ENCODE measurements at regions not wholly inside any gene's neighbourhood (a gene's known extent, or its start where the extent isn't known, plus 50 kb on each side); places are given as distances from the start of the nearest gene placed in this dataset.
"Not testable (repeated sequence)": the region's sequence is repeated elsewhere in the genome, so short reads cannot be mapped to it uniquely, and the experiment has no call there.

DNA sequence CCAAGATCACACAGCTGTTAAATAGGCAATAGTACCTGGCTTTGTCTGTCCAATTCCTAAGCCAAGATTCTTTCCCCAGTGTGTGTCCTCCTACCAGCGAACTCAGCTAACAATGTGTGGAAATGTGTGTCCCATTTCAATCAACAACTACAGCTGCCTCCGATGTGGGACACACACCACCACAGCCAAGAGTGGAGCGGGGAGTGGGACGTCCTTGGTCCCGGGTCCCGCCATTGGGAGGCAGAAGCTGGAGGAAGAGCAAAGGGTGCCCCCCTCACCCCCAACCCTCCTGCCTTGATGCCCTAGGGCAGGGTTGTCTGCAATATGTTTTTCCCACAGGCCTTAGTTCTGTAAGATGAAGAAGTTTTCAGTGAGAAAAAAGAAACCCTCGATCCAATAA, 265.4 kb upstream of the RAB4A start:
- TF ChIP-seq, protein P1, sequence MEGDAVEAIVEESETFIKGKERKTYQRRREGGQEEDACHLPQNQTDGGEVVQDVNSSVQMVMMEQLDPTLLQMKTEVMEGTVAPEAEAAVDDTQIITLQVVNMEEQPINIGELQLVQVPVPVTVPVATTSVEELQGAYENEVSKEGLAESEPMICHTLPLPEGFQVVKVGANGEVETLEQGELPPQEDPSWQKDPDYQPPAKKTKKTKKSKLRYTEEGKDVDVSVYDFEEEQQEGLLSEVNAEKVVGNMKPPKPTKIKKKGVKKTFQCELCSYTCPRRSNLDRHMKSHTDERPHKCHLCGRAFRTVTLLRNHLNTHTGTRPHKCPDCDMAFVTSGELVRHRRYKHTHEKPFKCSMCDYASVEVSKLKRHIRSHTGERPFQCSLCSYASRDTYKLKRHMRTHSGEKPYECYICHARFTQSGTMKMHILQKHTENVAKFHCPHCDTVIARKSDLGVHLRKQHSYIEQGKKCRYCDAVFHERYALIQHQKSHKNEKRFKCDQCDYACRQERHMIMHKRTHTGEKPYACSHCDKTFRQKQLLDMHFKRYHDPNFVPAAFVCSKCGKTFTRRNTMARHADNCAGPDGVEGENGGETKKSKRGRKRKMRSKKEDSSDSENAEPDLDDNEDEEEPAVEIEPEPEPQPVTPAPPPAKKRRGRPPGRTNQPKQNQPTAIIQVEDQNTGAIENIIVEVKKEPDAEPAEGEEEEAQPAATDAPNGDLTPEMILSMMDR (IDR thresholded peaks at IDR 0.05): no peak
- no peak for DNase-seq (ENCODE audit: extremely low spot score, unreplicated experiment)
- Mint-ChIP-seq H3K27ac (ENCODE audit: unreplicated experiment) (no peak overlapping the region), H3K36me3 (ENCODE audit: unreplicated experiment) (no peaks in the 10 kb centered on the region), H3K4me1 (ENCODE audit: unreplicated experiment) (no peaks in the 10 kb centered on the region), H3K9me3 (ENCODE audit: unreplicated experiment) (no peaks in the 10 kb centered on the region), H3K27me3 (ENCODE audit: unreplicated experiment) (peaks cover 3% of the 10 kb centered on the region), H3K4me3 (ENCODE audit: unreplicated experiment) (no peak overlapping the region)

DNA sequence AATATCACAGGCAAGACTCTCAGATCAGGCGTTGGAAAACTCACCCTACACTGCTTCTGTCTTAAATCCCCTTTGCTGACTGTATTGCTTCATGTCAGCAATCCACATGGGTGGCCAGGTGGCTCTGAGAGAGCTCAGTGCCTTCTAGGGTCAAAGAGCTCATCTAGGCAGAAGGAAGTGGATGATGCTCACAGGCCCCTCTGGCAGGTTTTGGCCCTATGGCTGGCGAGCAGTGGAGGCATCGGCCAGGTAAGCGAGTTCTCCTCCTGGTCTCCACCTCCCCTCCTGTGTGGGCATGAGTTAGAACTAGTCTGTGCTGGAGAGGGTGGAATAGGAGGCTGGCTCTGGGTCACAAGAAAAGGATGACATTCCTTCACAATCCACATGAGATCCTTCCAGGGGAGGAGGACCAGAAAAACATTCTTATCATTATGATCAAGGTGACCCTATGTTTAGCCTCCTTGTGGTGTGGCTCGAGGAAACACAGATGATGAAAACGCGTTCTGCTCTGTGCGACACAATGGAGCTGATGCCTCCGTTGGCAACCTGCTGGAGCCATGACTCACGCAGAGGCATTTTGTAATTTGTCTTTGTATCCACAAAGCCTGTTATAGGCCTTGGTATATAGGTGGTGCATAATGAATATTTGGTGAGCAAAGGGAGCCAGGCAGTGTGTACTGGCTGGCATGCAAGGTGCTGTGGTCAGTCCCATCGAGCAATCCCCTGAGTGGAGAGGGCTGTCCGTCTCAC, 264.6 kb upstream of the RAB4A start:
- Mint-ChIP-seq H3K9me3 (ENCODE audit: unreplicated experiment) (no peaks in the 10 kb centered on the region), H3K4me3 (ENCODE audit: unreplicated experiment) (no peak overlapping the region), H3K27me3 (ENCODE audit: unreplicated experiment) (peaks cover 7% of the 10 kb centered on the region), H3K4me1 (ENCODE audit: unreplicated experiment) (no peaks in the 10 kb centered on the region), H3K36me3 (ENCODE audit: unreplicated experiment) (no peaks in the 10 kb centered on the region), H3K27ac (ENCODE audit: unreplicated experiment) (no peak overlapping the region)
- TF ChIP-seq, protein P1 (IDR thresholded peaks at IDR 0.05): no peak
- no peak for DNase-seq (ENCODE audit: extremely low spot score, unreplicated experiment)

DNA sequence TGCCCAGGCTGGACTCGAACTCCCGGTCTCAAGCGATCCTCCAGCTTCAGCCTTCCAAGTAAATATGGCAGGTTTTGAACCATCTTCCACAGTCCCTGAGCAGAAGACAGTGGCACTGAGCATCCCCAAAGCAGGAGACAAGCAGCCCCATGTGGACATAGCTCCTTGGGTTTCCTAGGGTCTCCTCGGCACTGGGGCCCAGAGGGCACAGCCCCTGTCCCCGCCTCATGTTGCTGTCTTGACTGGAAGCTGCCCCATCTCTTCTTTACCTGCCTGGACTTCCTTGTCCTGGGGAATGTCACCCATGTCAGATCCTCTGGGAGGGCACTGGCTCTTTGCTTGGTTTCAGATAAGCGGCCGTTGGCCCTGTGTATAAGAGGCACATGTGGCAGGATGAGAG, 263.7 kb upstream of the RAB4A start:
- H3K27ac Mint-ChIP-seq (ENCODE audit: unreplicated experiment): no peak overlapping the region
- TF ChIP-seq, protein P1 (IDR thresholded peaks at IDR 0.05): no peak
- H3K4me3 Mint-ChIP-seq (ENCODE audit: unreplicated experiment): no peak overlapping the region
- no peaks in the 10 kb centered on the region for H3K36me3 Mint-ChIP-seq (ENCODE audit: unreplicated experiment)
- H3K4me1 Mint-ChIP-seq (ENCODE audit: unreplicated experiment): no peaks in the 10 kb centered on the region
- peaks cover 13% of the 10 kb centered on the region for H3K27me3 Mint-ChIP-seq (ENCODE audit: unreplicated experiment)
- H3K9me3 Mint-ChIP-seq (ENCODE audit: unreplicated experiment): no peaks in the 10 kb centered on the region
- no peak for DNase-seq (ENCODE audit: extremely low spot score, unreplicated experiment)

DNA sequence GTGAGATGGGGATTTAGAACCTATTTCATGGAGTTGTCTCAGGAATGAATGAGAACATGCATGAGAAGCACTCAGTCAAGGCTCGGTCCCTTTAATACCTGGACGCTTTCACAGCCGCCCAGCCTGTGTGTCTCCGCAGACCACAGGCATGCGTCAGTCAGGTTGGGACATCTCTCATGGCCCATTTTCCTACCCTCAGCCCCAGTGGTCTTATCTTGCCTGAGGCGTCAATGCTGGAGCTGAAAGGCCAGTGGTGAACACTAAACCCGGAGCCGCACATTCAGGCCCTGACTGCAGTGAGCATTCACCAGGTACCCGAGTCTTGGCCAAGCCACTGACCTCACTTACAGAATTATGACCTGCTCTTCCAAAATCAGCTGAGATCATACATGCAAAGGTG, 263.2 kb upstream of the RAB4A start:
- TF ChIP-seq, protein P1 (IDR thresholded peaks at IDR 0.05): no peak
- DNase-seq (ENCODE audit: extremely low spot score, unreplicated experiment): no peak
- no peaks in the 10 kb centered on the region for H3K9me3 Mint-ChIP-seq (ENCODE audit: unreplicated experiment)
- H3K36me3 Mint-ChIP-seq (ENCODE audit: unreplicated experiment): no peaks in the 10 kb centered on the region
- no peak overlapping the region for H3K27ac Mint-ChIP-seq (ENCODE audit: unreplicated experiment)
- H3K27me3 Mint-ChIP-seq (ENCODE audit: unreplicated experiment): peaks cover 17% of the 10 kb centered on the region
- H3K4me1 Mint-ChIP-seq (ENCODE audit: unreplicated experiment): no peaks in the 10 kb centered on the region
- H3K4me3 Mint-ChIP-seq (ENCODE audit: unreplicated experiment): no peak overlapping the region

DNA sequence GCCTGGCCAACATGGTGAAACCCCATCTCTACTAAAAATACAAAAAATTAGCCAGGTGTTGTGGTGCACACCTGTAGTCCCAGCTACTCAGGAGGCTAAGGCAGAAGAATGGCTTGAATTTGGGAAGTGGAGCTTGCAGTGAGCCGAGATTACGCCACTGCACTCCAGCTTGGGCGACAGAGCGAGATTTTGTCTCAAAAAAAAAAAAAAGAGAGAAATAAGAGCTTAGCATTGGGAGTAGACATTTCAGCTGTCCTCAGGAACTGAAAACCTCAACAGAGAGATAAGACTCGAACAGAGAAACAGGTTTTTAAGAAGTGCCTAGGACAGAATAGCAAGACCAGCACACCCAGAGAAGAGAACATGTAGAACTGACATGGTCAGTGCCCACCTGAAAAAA, 262.6 kb upstream of the RAB4A start:
- peaks cover 19% of the 10 kb centered on the region for H3K27me3 Mint-ChIP-seq (ENCODE audit: unreplicated experiment)
- DNase-seq (ENCODE audit: extremely low spot score, unreplicated experiment): not testable (repeated sequence)

More for the DNA sequence above, 262.6 kb upstream of the RAB4A start:
- H3K27ac Mint-ChIP-seq (ENCODE audit: unreplicated experiment); H3K4me1 Mint-ChIP-seq (ENCODE audit: unreplicated experiment); H3K36me3 Mint-ChIP-seq (ENCODE audit: unreplicated experiment); H3K9me3 Mint-ChIP-seq (ENCODE audit: unreplicated experiment); H3K4me3 Mint-ChIP-seq (ENCODE audit: unreplicated experiment): not testable (repeated sequence)

Data from osteocyte (in vitro differentiated cells).